ENCODE measurements at regions not wholly inside any gene's neighbourhood (a gene's known extent, or its start where the extent isn't known, plus 50 kb on each side); places are given as distances from the start of the nearest gene placed in this dataset.

- peaks cover 0 to 2% (median 0%) of the 10 kb centered on the region in 3 donors for H3K27me3 Mint-ChIP-seq (ENCODE audit: low read depth in 3 of 3)
- no peaks in the 10 kb centered on the region for H3K36me3 Mint-ChIP-seq
- no peak overlapping the region for H3K4me3 Mint-ChIP-seq
- DNase-seq: no peak
- H3K4me1 Mint-ChIP-seq: no peaks in the 10 kb centered on the region
- peaks cover 3 to 27% (median 13%) of the 10 kb centered on the region in 6 donors for H3K9me3 Mint-ChIP-seq
- no peak overlapping the region for H3K27ac Mint-ChIP-seq
Observed at GRCh38 chr1:106646816-106647215, 409.7 kb upstream of the PRMT6 start.

DNA sequence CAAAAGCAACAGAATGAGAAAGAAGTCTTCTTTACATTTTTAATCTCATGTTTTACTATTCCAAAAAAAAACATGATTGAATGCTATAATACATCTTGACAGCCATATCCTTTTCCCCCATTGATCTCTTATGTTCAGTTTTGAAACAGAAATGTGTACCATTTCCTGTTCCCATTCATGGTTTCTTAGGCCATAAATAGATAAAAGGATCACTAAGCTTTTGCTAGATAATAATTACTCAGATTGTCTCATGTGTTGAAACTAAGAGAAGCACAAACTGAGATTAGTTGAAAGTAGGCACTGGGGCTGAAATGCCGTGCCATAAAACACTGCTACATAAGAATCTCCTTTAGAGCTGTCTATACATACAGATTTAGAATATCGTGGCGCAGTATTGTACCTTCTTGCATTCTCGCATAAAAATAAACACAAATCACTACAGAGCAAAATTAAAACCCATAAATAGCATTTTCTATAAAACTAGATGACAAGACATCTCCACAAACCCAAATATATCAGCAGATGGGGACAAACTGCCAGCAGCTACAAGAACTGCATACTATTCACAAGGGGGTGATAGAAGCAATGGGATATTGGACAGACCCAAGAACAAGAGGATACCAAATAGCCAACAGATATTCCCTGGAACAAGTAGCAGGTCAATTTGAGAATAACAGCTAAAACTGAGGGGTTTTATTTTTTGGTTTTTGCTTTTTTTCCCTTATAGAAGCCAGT, 405.3 kb upstream of the PRMT6 start:
- Mint-ChIP-seq H3K4me1 (no peaks in the 10 kb centered on the region), H3K27ac (no peak overlapping the region), H3K36me3 (no peaks in the 10 kb centered on the region), H3K9me3 (peaks cover 9 to 27% (median 17%) of the 10 kb centered on the region in 6 donors), H3K27me3 (ENCODE audit: low read depth in 3 of 3) (peaks cover 0 to 2% (median 0%) of the 10 kb centered on the region in 3 donors), H3K4me3 (no peak overlapping the region)
- no peak for DNase-seq

DNA sequence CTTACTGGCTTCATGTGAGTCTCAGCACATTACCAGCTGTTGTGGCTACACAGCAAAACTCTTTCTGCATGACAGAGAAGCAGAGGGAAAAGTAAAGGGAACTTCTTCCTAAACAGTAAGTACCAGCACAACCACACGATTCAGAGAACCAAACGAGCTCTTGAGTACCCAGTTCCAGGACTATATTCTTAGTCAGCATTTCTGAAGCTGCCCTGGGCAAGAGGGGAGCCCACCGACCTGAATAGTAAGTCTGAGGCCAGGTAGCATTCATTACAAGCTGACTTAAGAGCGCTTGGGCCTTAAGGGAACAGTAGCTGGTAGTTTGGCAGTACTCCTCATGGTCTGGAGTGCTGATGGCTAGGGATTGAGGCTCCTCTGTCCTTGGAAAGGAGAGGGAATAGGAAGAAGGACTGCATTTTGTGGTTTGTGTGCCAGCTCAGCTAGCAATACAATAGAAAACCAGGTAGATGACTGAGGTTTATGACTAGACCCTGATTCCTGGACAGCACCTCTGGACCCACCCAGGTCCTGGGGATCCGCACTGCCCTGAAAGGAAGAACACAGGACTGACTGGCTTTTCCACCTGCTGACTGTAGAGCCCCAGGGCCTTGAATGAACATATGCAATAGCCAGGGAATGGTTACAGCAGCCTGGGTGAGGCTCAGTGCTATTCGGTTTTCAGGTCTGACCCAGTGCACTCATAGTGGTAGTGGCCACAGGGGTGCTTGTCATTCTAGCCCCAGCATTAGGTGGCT, 396.8 kb upstream of the PRMT6 start:
- no peak for DNase-seq
- H3K27ac Mint-ChIP-seq: no peak overlapping the region
- no peaks in the 10 kb centered on the region for H3K27me3 Mint-ChIP-seq (ENCODE audit: low read depth in 3 of 3)
- no peak overlapping the region for H3K4me3 Mint-ChIP-seq
- peaks cover 16 to 72% (median 32%) of the 10 kb centered on the region in 6 donors for H3K9me3 Mint-ChIP-seq
- H3K36me3 Mint-ChIP-seq: peaks cover 0 to 9% (median 0%) of the 10 kb centered on the region in 3 donors
- no peaks in the 10 kb centered on the region for H3K4me1 Mint-ChIP-seq

GRCh38 chr1:106675558-106675957, 380.9 kb upstream of the PRMT6 start:
- no peak overlapping the region for H3K4me3 Mint-ChIP-seq
- peaks cover 0 to 17% (median 7%) of the 10 kb centered on the region in 6 donors for H3K9me3 Mint-ChIP-seq
- no peaks in the 10 kb centered on the region for H3K27me3 Mint-ChIP-seq (ENCODE audit: low read depth in 3 of 3)
- H3K27ac Mint-ChIP-seq: no peak overlapping the region
- no peaks in the 10 kb centered on the region for H3K4me1 Mint-ChIP-seq
- H3K36me3 Mint-ChIP-seq: no peaks in the 10 kb centered on the region
- DNase-seq: no peak

DNA sequence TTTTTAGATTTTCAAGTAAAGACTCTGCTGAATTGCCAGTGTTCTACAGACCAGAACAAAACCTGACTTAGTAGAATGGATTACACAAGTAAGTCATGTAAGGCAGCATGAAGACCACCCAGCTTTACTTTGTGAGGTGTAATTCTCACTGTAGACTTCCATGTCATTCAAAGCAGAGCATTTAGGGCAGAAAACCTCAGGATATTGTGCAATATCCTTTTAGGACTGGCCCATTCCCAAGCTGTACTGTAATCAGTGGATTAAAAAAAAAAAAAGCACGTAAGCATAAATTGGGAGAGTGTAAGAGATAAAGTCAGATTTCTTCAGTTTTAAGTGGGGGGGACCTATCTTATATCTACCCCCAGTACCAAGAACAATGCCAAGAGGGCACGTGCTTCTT, 380.5 kb upstream of the PRMT6 start:
- no peaks in the 10 kb centered on the region for H3K36me3 Mint-ChIP-seq
- no peaks in the 10 kb centered on the region for H3K4me1 Mint-ChIP-seq
- no peak overlapping the region for H3K4me3 Mint-ChIP-seq
- H3K27me3 Mint-ChIP-seq (ENCODE audit: low read depth in 3 of 3): no peaks in the 10 kb centered on the region
- peaks cover 0 to 17% (median 8%) of the 10 kb centered on the region in 6 donors for H3K9me3 Mint-ChIP-seq
- no peak for DNase-seq
- no peak overlapping the region for H3K27ac Mint-ChIP-seq

DNA sequence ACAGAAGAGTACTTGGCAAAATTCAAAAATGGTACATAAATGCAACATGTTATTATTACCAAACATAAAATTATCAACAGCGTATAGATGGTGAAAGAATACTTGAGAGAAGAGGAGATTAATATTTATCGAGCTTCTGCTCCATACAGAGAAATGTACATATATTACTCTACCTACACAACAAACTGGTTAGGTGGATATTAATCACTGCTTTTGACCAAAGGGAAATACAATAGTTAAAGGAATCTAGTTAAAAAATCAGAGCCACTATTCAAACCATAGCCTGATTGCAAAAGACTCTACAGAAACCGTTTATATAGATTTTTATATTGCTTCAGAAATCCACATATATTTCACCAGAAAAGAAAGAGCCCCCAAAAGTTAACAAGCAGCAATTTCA, 379.3 kb upstream of the PRMT6 start:
- DNase-seq: no peak
- no peak overlapping the region for H3K27ac Mint-ChIP-seq
- no peaks in the 10 kb centered on the region for H3K4me1 Mint-ChIP-seq
- H3K27me3 Mint-ChIP-seq (ENCODE audit: low read depth in 3 of 3): no peaks in the 10 kb centered on the region
- H3K36me3 Mint-ChIP-seq: no peaks in the 10 kb centered on the region
- H3K9me3 Mint-ChIP-seq: peaks cover 0 to 19% (median 8%) of the 10 kb centered on the region in 6 donors
- H3K4me3 Mint-ChIP-seq: no peak overlapping the region

DNA sequence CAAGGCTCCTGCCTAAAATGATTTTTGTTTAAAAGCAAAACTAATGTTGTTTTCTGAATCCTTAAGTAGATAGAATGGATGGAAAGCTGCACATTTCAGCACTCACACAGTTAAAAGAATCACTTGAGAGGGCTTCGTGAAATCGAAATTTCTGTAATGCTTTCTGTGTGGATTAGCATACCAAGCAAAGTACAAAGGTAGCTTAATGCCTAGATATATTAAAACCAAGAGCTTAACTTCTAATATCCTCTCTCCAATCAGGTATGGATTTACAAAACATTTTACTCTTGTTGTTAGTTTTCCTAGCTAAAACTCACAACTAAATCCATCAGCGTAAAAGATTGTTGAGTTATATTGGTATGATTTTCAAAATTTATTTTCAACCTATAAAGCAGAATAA, 378.8 kb upstream of the PRMT6 start:
- H3K27ac Mint-ChIP-seq: no peak overlapping the region

GRCh38 chr1:106678279-106679050, 378.0 kb upstream of the PRMT6 start:
- Mint-ChIP-seq H3K27me3 (ENCODE audit: low read depth in 3 of 3) (no peaks in the 10 kb centered on the region), H3K9me3 (peaks cover 0 to 15% (median 9%) of the 10 kb centered on the region in 6 donors), H3K4me3 (no peak overlapping the region), H3K4me1 (no peaks in the 10 kb centered on the region), H3K27ac (no peak overlapping the region), H3K36me3 (no peaks in the 10 kb centered on the region)
- no peak for DNase-seq

More for the DNA sequence above, 378.8 kb upstream of the PRMT6 start:
- Mint-ChIP-seq H3K4me3 (no peak overlapping the region), H3K4me1 (no peaks in the 10 kb centered on the region), H3K27me3 (ENCODE audit: low read depth in 3 of 3) (no peaks in the 10 kb centered on the region), H3K9me3 (peaks cover 0 to 15% (median 9%) of the 10 kb centered on the region in 6 donors), H3K36me3 (no peaks in the 10 kb centered on the region)
- no peak for DNase-seq

GRCh38 chr1:106680216-106680615, 376.3 kb upstream of the PRMT6 start:
- Mint-ChIP-seq H3K4me3 (no peak overlapping the region), H3K9me3 (peaks cover 2 to 25% (median 12%) of the 10 kb centered on the region in 6 donors), H3K36me3 (no peaks in the 10 kb centered on the region), H3K27me3 (ENCODE audit: low read depth in 3 of 3) (no peaks in the 10 kb centered on the region), H3K27ac (no peak overlapping the region), H3K4me1 (no peaks in the 10 kb centered on the region)
- DNase-seq: no peak

DNA sequence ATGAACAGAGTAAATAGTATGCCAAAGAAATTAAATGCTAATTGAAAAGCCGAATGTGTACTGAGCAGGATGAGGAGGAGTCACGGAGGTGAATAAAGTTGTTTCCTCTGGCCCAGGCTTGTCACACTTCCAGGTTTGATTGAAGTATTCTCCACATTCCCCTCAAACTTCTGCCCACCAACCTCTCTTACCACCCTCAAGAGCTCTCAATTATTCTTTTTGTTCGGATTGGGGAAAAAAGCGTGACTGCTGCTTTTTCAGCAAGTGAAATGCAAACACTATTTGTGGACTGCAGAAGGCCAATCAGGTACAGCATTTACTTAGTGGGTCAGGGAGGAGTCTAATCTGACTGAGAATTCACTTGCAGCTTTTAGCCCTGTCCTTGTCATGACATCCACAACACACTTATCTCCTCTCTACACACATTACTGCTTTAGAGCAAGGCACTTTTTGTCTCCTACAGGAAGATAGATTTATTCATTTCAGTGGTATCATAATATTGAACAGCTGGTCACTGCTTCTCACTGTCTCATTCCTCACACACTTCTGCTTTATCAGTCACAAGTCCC, 375.6 kb upstream of the PRMT6 start:
- peaks cover 2 to 25% (median 13%) of the 10 kb centered on the region in 6 donors for H3K9me3 Mint-ChIP-seq
- H3K27me3 Mint-ChIP-seq (ENCODE audit: low read depth in 3 of 3): no peaks in the 10 kb centered on the region
- H3K4me3 Mint-ChIP-seq: no peak overlapping the region
- H3K36me3 Mint-ChIP-seq: no peaks in the 10 kb centered on the region
- no peak for DNase-seq
- H3K4me1 Mint-ChIP-seq: no peaks in the 10 kb centered on the region
- no peak overlapping the region for H3K27ac Mint-ChIP-seq

DNA sequence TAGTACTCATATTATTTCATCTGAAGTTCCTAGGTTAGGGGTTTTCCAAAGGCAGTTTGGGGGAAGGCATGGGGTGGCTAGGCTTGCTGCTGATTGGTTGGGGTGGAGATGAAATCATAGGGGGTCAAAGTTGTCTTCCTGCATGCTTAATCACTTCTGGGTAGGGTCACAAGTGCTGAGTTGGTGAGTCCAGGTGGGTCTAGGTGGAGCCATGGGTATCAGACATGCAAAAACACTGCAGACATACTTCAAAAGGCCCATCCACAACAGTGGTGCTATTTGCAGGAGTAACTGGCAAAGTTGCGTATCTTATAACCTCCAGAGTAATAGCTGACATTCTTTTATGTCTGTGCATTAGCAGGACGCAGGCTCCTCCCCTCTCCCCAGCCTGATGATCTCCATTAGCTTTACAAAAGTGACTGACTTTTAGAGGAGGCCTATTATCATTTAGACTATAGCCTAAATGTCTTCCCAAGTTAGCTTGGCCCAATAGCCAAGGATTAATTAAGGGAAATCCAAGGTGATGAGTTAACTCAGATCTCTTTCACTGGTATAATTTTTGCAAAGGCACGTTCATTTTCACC, 374.4 kb upstream of the PRMT6 start:
- Mint-ChIP-seq H3K27ac (no peak overlapping the region), H3K27me3 (ENCODE audit: low read depth in 3 of 3) (no peaks in the 10 kb centered on the region), H3K36me3 (no peaks in the 10 kb centered on the region), H3K9me3 (peaks cover 4 to 25% (median 12%) of the 10 kb centered on the region in 6 donors), H3K4me1 (no peaks in the 10 kb centered on the region), H3K4me3 (no peak overlapping the region)
- no peak for DNase-seq

DNA sequence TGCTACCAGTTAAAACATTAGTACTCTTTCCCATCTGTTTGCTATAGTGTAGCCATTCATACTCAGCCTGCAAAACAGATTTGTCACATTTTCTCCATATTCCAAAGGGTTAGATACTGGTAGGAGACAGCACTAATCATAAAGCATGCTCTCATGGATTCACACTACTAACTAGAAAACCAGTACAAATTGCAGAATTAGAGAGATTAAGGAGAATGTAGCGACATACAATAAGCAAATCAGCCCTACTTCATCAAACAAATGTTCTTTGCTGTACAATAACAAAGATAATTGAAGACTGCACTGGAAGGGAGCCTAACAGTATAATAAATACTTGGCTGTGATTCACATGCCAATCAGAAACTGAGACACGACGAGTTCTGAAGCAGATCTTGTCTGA, 368.0 kb upstream of the PRMT6 start:
- Mint-ChIP-seq H3K36me3 (no peaks in the 10 kb centered on the region), H3K4me3 (no peak overlapping the region), H3K27me3 (ENCODE audit: low read depth in 3 of 3) (peaks cover 0 to 4% (median 2%) of the 10 kb centered on the region in 3 donors), H3K4me1 (no peaks in the 10 kb centered on the region), H3K9me3 (peaks cover 4 to 22% (median 12%) of the 10 kb centered on the region in 6 donors), H3K27ac (no peak overlapping the region)
- DNase-seq: no peak

GRCh38 chr1:106698660-106699059, 357.8 kb upstream of the PRMT6 start:
- H3K4me1 Mint-ChIP-seq: no peaks in the 10 kb centered on the region
- no peak overlapping the region for H3K27ac Mint-ChIP-seq
- DNase-seq: no peak
- no peaks in the 10 kb centered on the region for H3K36me3 Mint-ChIP-seq
- H3K27me3 Mint-ChIP-seq (ENCODE audit: low read depth in 3 of 3): peaks cover 0 to 2% (median 0%) of the 10 kb centered on the region in 3 donors
- H3K9me3 Mint-ChIP-seq: peaks cover 11 to 42% (median 17%) of the 10 kb centered on the region in 6 donors
- H3K4me3 Mint-ChIP-seq: no peak overlapping the region

All from immature natural killer cell (primary cell).